Spinal cord (tissue), 9 donors: ENCODE measurements at regions not wholly inside any gene's neighbourhood (a gene's known extent, or its start where the extent isn't known, plus 50 kb on each side); places are given as distances from the start of the nearest gene placed in this dataset.
A peak's percentile ranks its signal among the peaks of the same experiment; 100 is the strongest.

ENCODE experiments used
- DNase-seq, 6 donors: peaks; one replicate each; pipeline versions ENCODE4 v3.0.0 to v3.0.0-alpha.2; 2013 to 2015; ENCODE audit warnings: low spot score in 6 of 6, low read depth in 4 of 6
- H3K27ac ChIP-seq: one replicate; pipeline ENCODE4 v1.5.1; 2013; ENCODE audit warnings: low read depth, low read length, control low read depth
- H3K27me3 ChIP-seq: one replicate; pipeline ENCODE4 v1.6.1; 2013; ENCODE audit warnings: low read length; ENCODE audit not compliant: control insufficient read depth, insufficient read depth
- H3K36me3 ChIP-seq: one replicate; pipeline ENCODE4 v1.6.1; 2013; ENCODE audit warnings: low read length; ENCODE audit not compliant: control insufficient read depth, insufficient read depth
- H3K4me1 ChIP-seq: one replicate; pipeline ENCODE4 v1.6.1; 2013; ENCODE audit warnings: low read length; ENCODE audit not compliant: control insufficient read depth, insufficient read depth
- H3K4me3 ChIP-seq: one replicate; pipeline ENCODE4 v1.5.1; 2013; ENCODE audit warnings: low read depth, low read length, control low read depth
- H3K9me3 ChIP-seq: one replicate; pipeline ENCODE4 v1.6.1; 2013; ENCODE audit warnings: low read length; ENCODE audit not compliant: control insufficient read depth, insufficient read depth
- WGBS: methylation state at CpG from one replicate; pipeline ENCODE4 v1.1.5; 2013; ENCODE audit warnings: missing lambda C conversion rate; ENCODE audit not compliant: insufficient coverage; 5-methylcytosine and 5-hydroxymethylcytosine counted together
- donor health status: healthy.

DNA sequence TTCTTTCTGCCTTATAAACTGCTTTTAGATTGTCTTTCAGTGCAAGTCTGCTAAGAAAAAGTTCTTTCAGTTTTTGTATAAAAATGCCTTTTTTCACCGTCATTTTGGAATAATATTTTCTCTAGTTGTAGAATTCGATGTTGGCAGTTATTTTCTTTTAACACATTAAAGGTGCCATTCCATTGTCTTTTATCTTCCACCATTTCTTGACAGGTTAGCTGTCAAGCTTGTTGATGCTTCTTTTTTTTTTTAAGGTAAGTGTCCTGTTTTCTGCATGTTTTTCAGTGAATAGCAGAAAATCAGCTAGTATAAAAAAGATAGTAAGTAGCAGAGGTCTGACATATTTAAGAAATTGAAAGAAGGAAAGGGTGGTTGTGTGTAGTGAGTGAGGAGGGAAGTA, 118.5 kb upstream of the NPFFR2 start:
- Histone ChIP-seq H3K4me1 (no peaks in the 10 kb centered on the region), H3K4me3 (no peak overlapping the region), H3K27me3 (no peaks in the 10 kb centered on the region), H3K9me3 (no peaks in the 10 kb centered on the region), H3K36me3 (no peaks in the 10 kb centered on the region), H3K27ac (no peak overlapping the region)
- DNase-seq, result no peak
- WGBS, result no CpG with 5 or more reads among the region's 2 CpGs

DNA sequence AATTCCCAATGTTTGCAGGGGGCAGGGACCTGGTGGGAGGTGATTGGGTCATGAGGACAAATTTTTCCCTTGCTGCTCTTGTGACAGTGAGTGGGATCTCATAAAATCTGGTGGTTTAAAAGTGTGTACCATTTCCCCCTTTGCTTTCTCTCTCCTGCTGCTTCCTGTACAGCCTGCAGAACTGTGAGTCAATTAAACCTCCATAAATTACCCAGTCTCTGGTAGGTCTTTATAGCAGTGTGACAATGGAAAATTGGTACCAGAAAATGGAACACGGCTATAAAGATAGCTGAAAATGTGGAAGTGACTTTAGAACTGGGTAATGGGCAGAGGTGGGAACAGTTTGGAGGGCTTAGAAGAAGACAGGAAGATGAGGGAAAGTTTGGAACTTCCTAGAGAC, 108.7 kb upstream of the NPFFR2 start:
- no peaks in the 10 kb centered on the region for H3K4me1 ChIP-seq
- no peaks in the 10 kb centered on the region for H3K36me3 ChIP-seq
- no peak overlapping the region for H3K27ac ChIP-seq
- H3K27me3 ChIP-seq, result no peaks in the 10 kb centered on the region
- no peak for DNase-seq
- no peak overlapping the region for H3K4me3 ChIP-seq
- H3K9me3 ChIP-seq, result no peaks in the 10 kb centered on the region
- whole genome bisulfite sequencing, result 47% methylated on average over 1 of the region's 1 CpG

DNA sequence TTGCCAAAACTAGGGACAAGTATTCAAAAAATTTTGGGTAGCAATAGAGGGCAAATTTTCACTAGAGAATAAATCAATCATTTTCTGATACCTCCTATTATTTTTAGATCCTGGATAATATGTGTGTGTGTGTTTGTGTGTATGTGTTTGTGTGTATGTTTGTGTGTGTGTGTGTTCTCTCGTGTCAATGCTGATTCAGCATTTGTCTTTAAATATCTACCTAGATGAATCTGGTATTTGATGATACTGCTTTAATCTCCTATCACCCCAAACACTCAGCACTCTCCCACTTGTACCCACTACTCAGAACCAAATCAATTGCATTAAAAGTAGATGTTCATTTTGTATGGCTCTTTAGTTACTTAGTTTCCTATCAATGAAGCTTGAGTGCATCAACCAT, 101.3 kb upstream of the NPFFR2 start:
- no CpG with 5 or more reads among the region's 1 CpG for WGBS
- no peak for DNase-seq
- Histone ChIP-seq H3K27me3 (no peaks in the 10 kb centered on the region), H3K4me1 (peaks cover 5% of the 10 kb centered on the region), H3K27ac (no peak overlapping the region), H3K36me3 (no peaks in the 10 kb centered on the region), H3K9me3 (no peaks in the 10 kb centered on the region), H3K4me3 (no peak overlapping the region)

DNA sequence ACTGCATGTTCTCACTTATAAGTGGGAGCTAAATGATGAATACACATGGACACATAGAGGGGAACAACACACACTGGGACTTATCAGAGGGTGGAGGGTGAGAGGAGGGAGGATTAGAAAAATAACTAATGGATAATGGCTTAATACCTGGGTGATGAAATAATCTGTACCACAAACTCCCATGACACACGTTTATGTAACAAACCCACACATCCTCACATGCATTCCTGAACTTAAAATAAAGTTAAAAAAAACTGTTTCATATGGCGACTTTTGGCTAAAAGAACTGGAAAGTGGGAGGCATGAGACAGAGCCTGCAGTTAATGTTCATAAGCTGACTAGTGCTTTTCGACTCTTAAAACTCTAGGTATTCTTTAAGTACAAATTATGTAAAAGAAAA, 98.9 kb upstream of the NPFFR2 start:
- Histone ChIP-seq H3K4me3 (no peak overlapping the region), H3K27me3 (no peaks in the 10 kb centered on the region), H3K27ac (no peak overlapping the region), H3K9me3 (no peaks in the 10 kb centered on the region), H3K4me1 (peaks cover 5% of the 10 kb centered on the region), H3K36me3 (no peaks in the 10 kb centered on the region)
- DNase-seq, result no peak
- no CpG with 5 or more reads among the region's 3 CpGs for WGBS

DNA sequence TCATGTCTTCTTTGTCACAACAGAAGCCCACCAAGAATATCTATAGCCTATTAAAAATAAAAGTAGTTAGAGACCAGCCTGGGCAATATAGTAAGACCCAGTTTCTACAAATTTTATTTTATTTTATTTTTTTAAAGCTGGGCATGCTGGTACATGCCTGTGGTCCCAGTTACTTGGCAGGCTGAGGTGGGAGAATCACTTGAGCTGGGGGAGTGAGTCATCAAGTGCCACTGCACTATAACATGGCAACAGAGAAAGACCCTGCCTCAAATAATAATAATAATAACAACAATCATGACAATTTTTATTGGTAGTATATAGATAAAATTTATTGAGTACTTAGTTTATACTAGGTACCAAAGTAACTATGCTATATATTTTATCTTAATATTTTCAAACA, 93.0 kb upstream of the NPFFR2 start:
- H3K9me3 ChIP-seq, result no peaks in the 10 kb centered on the region
- H3K4me3 ChIP-seq, result no peak overlapping the region
- H3K36me3 ChIP-seq, result no peaks in the 10 kb centered on the region
- DNase-seq, result no peak
- H3K27me3 ChIP-seq, result no peaks in the 10 kb centered on the region
- H3K27ac ChIP-seq, result no peak overlapping the region
- H3K4me1 ChIP-seq, result no peaks in the 10 kb centered on the region

DNA sequence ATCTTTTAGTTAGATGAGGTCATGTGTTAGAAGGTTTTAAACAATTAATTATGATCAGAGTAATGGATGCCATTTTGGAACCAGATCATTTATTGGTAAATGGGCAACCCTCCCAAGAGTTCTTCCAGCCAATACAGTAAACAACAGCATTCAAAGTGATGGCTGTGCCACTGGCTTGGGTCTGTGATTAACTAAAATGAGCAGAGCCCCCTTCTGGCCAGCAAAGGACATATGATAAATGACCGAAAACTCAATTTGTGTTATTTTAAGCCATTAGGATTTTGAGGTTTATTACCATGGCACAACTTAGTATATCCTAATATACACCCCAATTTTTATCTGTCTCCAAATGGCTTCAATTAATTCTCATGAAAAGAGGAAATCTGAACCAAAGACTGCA, 90.8 kb upstream of the NPFFR2 start:
- Histone ChIP-seq H3K36me3 (no peaks in the 10 kb centered on the region), H3K4me1 (no peaks in the 10 kb centered on the region), H3K9me3 (peaks cover 2% of the 10 kb centered on the region), H3K27ac (no peak overlapping the region), H3K4me3 (no peak overlapping the region), H3K27me3 (no peaks in the 10 kb centered on the region)
- WGBS, result no CpG with 5 or more reads among the region's 1 CpG
- peak in 2 of 6 donors; percentile 12 to 14 for DNase-seq

DNA sequence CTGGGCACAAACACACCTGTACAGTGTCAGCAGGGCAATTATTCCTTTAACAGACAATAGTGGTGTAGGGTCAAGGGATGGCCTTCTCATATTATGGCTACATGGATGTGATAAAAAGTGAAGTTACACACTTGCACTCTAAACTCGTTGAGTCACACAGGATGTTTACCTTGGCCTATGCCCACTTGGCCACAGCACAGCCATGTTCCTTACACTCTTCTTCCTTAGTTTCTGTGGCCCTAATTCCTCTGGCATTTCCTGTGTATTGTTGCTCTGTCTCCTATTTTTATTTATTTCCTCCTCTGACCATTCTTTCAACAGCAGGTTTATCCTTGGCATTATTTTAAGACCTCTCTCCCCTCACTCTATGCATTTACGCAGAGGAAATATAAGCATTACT, 86.8 kb upstream of the NPFFR2 start:
- Histone ChIP-seq H3K9me3 (peaks cover 2% of the 10 kb centered on the region), H3K27ac (no peak overlapping the region), H3K4me1 (no peaks in the 10 kb centered on the region), H3K27me3 (no peaks in the 10 kb centered on the region), H3K36me3 (no peaks in the 10 kb centered on the region), H3K4me3 (no peak overlapping the region)
- no peak for DNase-seq
- WGBS, result no CpG with 5 or more reads among the region's 2 CpGs

DNA sequence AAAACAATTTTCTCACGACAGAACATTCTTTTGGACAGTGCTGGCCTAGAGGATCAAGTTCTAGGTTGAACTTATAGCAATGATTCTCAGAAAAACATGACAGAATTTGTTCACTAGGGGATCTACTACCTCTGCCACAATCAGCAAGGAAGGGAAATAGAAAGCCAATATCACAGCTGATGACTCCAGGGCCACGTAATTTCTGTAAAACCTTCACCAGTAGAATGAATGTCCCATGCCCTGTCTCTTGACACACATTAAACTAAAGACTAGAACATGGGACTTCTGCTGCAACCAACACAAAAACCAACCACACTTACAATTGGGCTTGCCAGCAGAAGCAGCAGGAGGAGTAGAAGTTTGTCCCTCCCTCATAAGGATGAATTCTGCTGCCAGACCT, 86.0 kb upstream of the NPFFR2 start:
- Histone ChIP-seq H3K4me1 (no peaks in the 10 kb centered on the region), H3K27me3 (no peaks in the 10 kb centered on the region), H3K27ac (no peak overlapping the region), H3K4me3 (no peak overlapping the region), H3K36me3 (no peaks in the 10 kb centered on the region), H3K9me3 (peaks cover 2% of the 10 kb centered on the region)
- no peak for DNase-seq
- WGBS, result 86% methylated on average over 1 of the region's 2 CpGs

DNA sequence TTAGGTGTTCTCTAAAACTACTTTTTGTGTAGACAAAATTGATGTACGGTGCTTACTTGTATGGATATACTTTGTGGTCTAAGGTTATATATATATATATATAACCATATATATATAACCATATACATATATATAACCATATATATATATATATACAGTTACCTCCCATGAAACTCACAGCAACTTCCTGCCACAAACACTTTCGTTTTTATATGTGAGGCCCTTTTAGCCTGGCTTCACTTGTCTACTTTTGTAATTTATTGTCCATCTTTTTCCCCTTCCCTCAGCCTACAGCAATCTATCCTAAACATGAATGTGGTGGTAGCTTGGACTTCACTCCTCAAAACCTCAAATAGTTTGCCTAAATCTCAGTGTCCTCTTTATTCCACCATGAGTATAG, 72.8 kb upstream of the NPFFR2 start:
- Histone ChIP-seq H3K36me3 (no peaks in the 10 kb centered on the region), H3K9me3 (no peaks in the 10 kb centered on the region), H3K27ac (no peak overlapping the region), H3K4me1 (no peaks in the 10 kb centered on the region), H3K27me3 (no peaks in the 10 kb centered on the region), H3K4me3 (no peak overlapping the region)
- no peak for DNase-seq
- no CpG with 5 or more reads among the region's 2 CpGs for WGBS

DNA sequence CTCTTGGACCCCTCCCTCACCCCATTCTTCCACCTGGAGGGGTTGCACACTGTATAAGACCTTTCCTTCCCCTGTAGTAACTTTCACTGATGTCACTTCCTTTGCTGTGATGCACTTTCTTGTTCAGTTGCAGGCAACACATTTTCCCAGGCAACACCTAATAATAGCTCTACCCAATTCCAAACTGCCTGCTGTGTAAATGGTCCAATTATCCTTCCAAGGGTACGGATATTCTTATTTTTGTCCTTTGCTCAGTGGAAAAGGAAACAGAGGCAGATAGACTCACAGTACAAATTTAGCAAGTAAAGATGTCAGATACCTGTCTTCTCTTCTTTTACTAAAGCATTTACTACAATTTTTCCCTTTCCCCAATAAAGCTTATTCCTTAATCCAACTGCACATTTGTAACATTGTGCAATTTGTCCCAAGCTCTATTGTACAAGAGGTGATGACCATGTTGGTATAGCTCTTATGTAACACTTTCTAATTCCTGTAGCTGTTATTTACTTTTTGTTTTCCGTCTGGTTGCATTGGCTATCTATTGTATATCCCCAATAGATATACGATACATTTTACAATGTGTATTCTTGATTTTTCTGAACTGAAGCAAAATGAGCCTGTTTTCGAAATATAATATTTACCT, 69.1 kb upstream of the NPFFR2 start:
- Histone ChIP-seq H3K36me3 (no peaks in the 10 kb centered on the region), H3K9me3 (no peaks in the 10 kb centered on the region), H3K27ac (no peak overlapping the region), H3K27me3 (no peaks in the 10 kb centered on the region), H3K4me3 (no peak overlapping the region), H3K4me1 (no peaks in the 10 kb centered on the region)
- DNase-seq, result no peak
- WGBS, result no CpG with 5 or more reads among the region's 4 CpGs
